ENCODE measurements at regions not wholly inside any gene's neighbourhood (a gene's known extent, or its start where the extent isn't known, plus 50 kb on each side); places are given as distances from the start of the nearest gene placed in this dataset.

DNA sequence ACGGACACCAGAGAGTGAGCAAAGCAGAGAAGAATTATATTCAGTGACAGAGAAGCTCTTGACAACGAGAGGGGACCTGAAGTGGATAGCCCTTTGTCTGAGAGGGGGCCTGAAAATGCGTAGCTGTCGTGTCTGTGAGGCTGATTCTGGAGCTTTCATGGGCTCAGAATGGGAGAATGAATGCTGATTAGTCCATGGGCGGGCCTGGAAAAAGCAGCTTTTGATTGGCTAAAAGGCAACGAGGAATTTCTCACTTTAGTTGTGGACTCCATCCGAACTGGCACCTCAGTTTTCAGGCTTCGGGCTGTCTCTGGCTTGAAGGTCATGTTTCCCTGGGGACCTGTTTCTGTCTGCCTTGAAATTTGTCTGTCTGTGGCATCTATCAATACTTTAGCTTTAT lies 487.1 kb downstream of the TECRL start:
- H3K9me3 ChIP-seq = no peaks in the 10 kb centered on the region
- intact Hi-C loops (cut with DNase I) = no loop called here
- H3K4me3 ChIP-seq = no peak overlapping the region
- H3K36me3 ChIP-seq = no peaks in the 10 kb centered on the region
- no peaks in the 10 kb centered on the region for H3K4me1 ChIP-seq (replicated peaks)
- H3K27me3 ChIP-seq (replicated peaks; ENCODE audit: insufficient read depth) = no peaks in the 10 kb centered on the region
- H3K27ac ChIP-seq = no peak overlapping the region
- no peak for DNase-seq (ENCODE audit: low spot score)
- 78% methylated on average over 8 of the region's 8 CpGs for WGBS
- no peak for TF ChIP-seq POLR2A (IDR thresholded peaks at IDR 0.05)
- no peak for TF ChIP-seq POLR2AphosphoS5 (IDR thresholded peaks at IDR 0.05)
- no peak for TF ChIP-seq CTCF (IDR thresholded peaks at IDR 0.05)

DNA sequence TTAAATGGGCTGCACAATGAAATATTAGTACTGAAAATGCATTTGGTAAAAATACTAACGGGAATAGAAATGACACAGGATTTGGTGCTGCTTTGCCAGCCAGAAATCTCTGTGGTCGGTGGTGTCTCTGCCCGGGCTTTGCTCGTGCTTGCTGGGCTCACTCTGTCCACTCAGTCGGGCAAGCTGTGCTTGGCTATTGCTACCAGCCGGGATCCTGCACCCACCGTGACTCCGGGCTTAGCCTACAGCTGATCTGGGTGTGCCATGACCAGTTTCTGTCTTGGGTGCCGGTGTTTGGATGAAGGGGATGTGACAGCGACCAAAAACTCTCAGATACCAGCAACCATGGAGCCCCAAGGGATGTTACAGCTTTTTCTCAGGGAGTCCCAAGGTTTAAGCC lies 487.7 kb downstream of the TECRL start:
- no peaks in the 10 kb centered on the region for H3K36me3 ChIP-seq
- no peaks in the 10 kb centered on the region for H3K9me3 ChIP-seq
- no peak for DNase-seq (ENCODE audit: low spot score)
- H3K4me1 ChIP-seq (replicated peaks) = no peaks in the 10 kb centered on the region
- H3K27ac ChIP-seq = no peak overlapping the region
- no peak for TF ChIP-seq POLR2AphosphoS5 (IDR thresholded peaks at IDR 0.05)
- no peak for TF ChIP-seq POLR2A (IDR thresholded peaks at IDR 0.05)
- TF ChIP-seq CTCF (IDR thresholded peaks at IDR 0.05) = no peak
- intact Hi-C loops (cut with DNase I) = no loop called here
- no peaks in the 10 kb centered on the region for H3K27me3 ChIP-seq (replicated peaks; ENCODE audit: insufficient read depth)
- no peak overlapping the region for H3K4me3 ChIP-seq
- 92% methylated on average over 10 of the region's 10 CpGs for WGBS

DNA sequence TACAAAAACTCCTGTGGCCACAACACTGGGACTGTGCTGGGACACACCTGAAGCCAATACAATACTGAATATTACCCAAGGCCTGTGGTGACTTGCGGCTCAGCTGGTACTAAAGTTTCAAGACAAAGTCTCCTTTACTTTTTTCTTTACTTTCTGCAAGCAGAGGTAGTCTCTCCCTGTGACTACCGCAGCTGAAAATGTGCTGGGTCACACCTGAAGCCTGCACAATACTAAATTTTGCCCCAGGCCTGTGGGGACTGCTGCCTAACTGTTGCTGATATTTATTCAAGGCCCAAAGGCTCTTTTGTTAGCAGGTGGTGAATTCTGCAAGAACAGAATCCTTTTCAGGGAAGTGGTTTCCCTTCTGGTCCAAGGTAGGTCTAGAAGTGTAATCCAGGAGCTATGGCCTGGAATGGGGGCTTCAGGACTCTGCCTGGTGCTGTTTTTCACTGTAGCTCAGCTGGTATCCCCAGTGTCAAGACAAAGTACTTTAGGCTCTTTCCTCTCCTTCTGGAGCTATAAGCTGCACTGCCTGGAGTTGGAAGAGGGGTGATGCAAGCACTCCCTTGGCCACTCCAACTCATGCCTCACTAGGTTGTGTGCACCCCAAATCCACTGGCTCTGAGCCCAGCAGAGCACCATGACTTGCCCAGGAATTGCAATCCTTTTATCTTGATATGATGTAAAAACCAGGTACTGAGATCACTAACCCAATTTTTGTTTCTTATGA lies 489.4 kb downstream of the TECRL start:
- 55% methylated on average over 2 of the region's 2 CpGs for WGBS
- H3K27me3 ChIP-seq (replicated peaks; ENCODE audit: insufficient read depth) = no peaks in the 10 kb centered on the region
- H3K27ac ChIP-seq = no peak overlapping the region
- DNase-seq (ENCODE audit: low spot score) = no peak
- no peak overlapping the region for H3K4me3 ChIP-seq
- TF ChIP-seq POLR2A (IDR thresholded peaks at IDR 0.05) = no peak
- no peak for TF ChIP-seq CTCF (IDR thresholded peaks at IDR 0.05)
- TF ChIP-seq POLR2AphosphoS5 (IDR thresholded peaks at IDR 0.05) = no peak
- intact Hi-C loops (cut with DNase I) = no loop called here
- H3K36me3 ChIP-seq = no peaks in the 10 kb centered on the region
- no peaks in the 10 kb centered on the region for H3K4me1 ChIP-seq (replicated peaks)
- H3K9me3 ChIP-seq = no peaks in the 10 kb centered on the region

DNA sequence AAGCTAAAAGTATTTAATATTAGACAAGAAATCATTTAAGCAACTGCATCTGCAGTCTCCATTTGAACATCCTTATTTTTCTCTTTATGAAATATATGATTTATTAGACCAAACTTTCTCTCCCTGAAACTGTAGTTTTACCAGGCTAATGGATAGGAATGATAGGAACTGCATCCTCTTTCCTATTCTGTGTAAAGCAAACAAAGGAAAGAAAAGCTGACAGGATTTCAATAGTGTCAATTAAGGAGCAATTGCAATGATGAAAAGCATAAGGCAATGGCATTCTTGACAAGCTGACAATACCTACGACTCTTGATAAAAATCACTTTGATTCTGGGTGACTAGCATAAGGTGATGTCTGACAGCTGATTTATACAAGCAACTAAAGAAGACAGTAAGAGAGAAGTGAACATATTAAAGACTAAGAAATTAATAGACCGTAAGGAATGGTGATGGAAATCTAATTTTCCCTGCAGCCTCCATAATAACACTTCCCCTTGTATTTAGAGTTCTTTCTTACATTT lies 502.5 kb downstream of the TECRL start:
- TF ChIP-seq POLR2A (IDR thresholded peaks at IDR 0.05) (no peak), CTCF (IDR thresholded peaks at IDR 0.05) (no peak), POLR2AphosphoS5 (IDR thresholded peaks at IDR 0.05) (no peak)
- intact Hi-C loops (cut with DNase I) = no loop called here
- 65% methylated on average over 2 of the region's 2 CpGs for WGBS

DNA sequence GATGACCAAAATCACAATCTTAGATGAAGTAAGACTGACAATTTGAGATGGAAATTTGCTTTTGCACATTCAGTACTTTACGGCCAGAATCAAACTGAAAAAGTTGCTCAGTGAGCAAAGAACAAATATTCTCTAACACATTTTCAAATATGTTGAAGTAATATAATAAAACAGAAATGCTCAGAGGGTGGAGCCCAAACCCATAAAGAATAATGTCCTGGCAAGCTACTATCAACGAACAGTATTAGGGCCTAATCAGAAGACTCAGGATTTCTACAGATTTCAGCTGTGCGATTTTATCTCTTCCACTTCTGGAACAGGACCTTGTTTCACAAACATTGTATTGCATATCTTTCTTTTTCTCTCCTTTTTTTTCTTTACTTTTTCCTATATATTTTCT lies 505.0 kb downstream of the TECRL start:
- Histone ChIP-seq H3K36me3 (no peaks in the 10 kb centered on the region), H3K4me1 (replicated peaks) (no peaks in the 10 kb centered on the region), H3K4me3 (no peak overlapping the region), H3K9me3 (no peaks in the 10 kb centered on the region), H3K27ac (no peak overlapping the region), H3K27me3 (replicated peaks; ENCODE audit: insufficient read depth) (no peaks in the 10 kb centered on the region)
- DNase-seq (ENCODE audit: low spot score) = no peak
- intact Hi-C loops (cut with DNase I) = no loop called here
- TF ChIP-seq POLR2AphosphoS5 (IDR thresholded peaks at IDR 0.05) (no peak), POLR2A (IDR thresholded peaks at IDR 0.05) (no peak), CTCF (IDR thresholded peaks at IDR 0.05) (no peak)
- WGBS = 53% methylated on average over 3 of the region's 3 CpGs

More for the DNA sequence above, 502.5 kb downstream of the TECRL start:
- no peaks in the 10 kb centered on the region for H3K27me3 ChIP-seq (replicated peaks; ENCODE audit: insufficient read depth)
- H3K4me1 ChIP-seq (replicated peaks) = no peaks in the 10 kb centered on the region
- H3K4me3 ChIP-seq = no peak overlapping the region
- no peak overlapping the region for H3K27ac ChIP-seq
- DNase-seq (ENCODE audit: low spot score) = no peak
- no peaks in the 10 kb centered on the region for H3K36me3 ChIP-seq
- H3K9me3 ChIP-seq = no peaks in the 10 kb centered on the region

All from prostate gland (tissue), 2 donors.